ENCODE measurements at regions not wholly inside any gene's neighbourhood (a gene's known extent, or its start where the extent isn't known, plus 50 kb on each side); places are given as distances from the start of the nearest gene placed in this dataset.

- DNase-seq (ENCODE audit: low read depth) = peak; percentile 72
- no peak overlapping the region for H3K4me3 ChIP-seq (ENCODE audit: low read depth, low read length)
- no peak for TF ChIP-seq CTCF (IDR thresholded peaks at IDR 0.05; ENCODE audit: insufficient read depth, low read depth, low read length)
Observed at GRCh38 chr12:24759155-24759554, 189.7 kb downstream of the BCAT1 start.

- no peak for DNase-seq (ENCODE audit: low read depth)
- no peak overlapping the region for H3K4me3 ChIP-seq (ENCODE audit: low read depth, low read length)
Observed at GRCh38 chr12:24756479-24757024, 192.3 kb downstream of the BCAT1 start.

GRCh38 chr12:24754690-24755638, 193.9 kb downstream of the BCAT1 start:
- DNase-seq (ENCODE audit: low read depth) = peak; percentile 67
- TF ChIP-seq CTCF (IDR thresholded peaks at IDR 0.05; ENCODE audit: insufficient read depth, low read depth, low read length) = no peak
- H3K4me3 ChIP-seq (ENCODE audit: low read depth, low read length) = no peak overlapping the region

More at GRCh38 chr12:24756479-24757024, 192.3 kb downstream of the BCAT1 start:
- TF ChIP-seq CTCF (IDR thresholded peaks at IDR 0.05; ENCODE audit: insufficient read depth, low read depth, low read length) = no peak

GRCh38 chr12:24752763-24753462, 196.0 kb downstream of the BCAT1 start:
- no peak for DNase-seq (ENCODE audit: low read depth)
- TF ChIP-seq CTCF (IDR thresholded peaks at IDR 0.05; ENCODE audit: insufficient read depth, low read depth, low read length) = no peak
- H3K4me3 ChIP-seq (ENCODE audit: low read depth, low read length) = no peak overlapping the region

GRCh38 chr12:24751181-24751580, 197.7 kb downstream of the BCAT1 start:
- peak; percentile 13 for DNase-seq (ENCODE audit: low read depth)
- TF ChIP-seq CTCF (IDR thresholded peaks at IDR 0.05; ENCODE audit: insufficient read depth, low read depth, low read length) = no peak
- no peak overlapping the region for H3K4me3 ChIP-seq (ENCODE audit: low read depth, low read length)

GRCh38 chr12:24750263-24750662, 198.6 kb downstream of the BCAT1 start:
- TF ChIP-seq CTCF (IDR thresholded peaks at IDR 0.05; ENCODE audit: insufficient read depth, low read depth, low read length) = no peak
- no peak for DNase-seq (ENCODE audit: low read depth)
- no peak overlapping the region for H3K4me3 ChIP-seq (ENCODE audit: low read depth, low read length)

Data from fibroblast of villous mesenchyme (primary cell).